HG03095 (cell line): ENCODE measurements at regions not wholly inside any gene's neighbourhood (a gene's known extent, or its start where the extent isn't known, plus 50 kb on each side); places are given as distances from the start of the nearest gene placed in this dataset.

Source experiments
- ATAC-seq: cut with Tn5 transposase; IDR thresholded peaks from one replicate; pipeline ENCODE4 v1.9.1; 2021; ENCODE audit warnings: moderate library complexity; ENCODE audit not compliant: unreplicated experiment

- no peak for ATAC-seq
Measured at GRCh38 chr3:67733269-67733950, 79.0 kb upstream of the SUCLG2 start.

- no peak for ATAC-seq
Measured at GRCh38 chr3:67724434-67724833, 70.0 kb upstream of the SUCLG2 start.

DNA sequence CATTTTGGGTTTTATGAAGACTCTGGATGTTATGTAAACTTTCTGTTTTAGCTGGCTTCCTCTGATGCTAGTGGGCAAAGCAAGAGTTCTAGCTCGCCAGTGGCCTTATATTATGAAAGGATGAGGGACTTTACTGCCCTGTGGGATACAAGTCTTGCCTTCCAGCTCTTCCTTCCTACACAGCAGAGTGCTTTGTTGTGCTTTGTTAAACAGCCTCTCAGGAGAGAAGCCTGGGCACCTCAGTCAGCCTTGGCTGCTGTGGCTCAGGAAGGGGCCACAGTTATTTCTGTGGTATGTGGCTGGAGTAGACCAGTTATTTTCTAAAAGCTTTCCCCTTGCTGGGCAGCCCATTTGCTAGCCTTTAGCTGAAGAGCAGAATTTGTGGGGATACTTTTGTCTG, 69.5 kb upstream of the SUCLG2 start:
- no peak for ATAC-seq

DNA sequence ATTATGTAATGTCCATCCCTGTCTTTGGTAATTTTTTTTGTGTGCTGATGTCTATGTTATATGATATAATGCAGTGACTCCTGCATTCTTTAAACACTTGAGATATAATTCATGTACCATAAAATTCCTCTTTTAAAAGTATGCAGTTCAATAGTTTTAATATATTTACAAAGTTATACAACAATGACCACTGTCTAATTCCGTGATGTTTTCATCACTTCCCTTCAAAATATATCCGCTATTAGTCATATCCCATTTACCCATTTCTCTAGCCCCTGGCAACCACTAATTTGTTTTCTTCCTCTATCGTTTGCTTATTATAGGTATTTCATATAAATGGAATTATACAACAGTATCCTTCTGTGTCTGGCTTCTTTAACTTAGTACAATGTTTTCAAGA, 64.9 kb upstream of the SUCLG2 start:
- no peak for ATAC-seq

- no peak for ATAC-seq
Measured at GRCh38 chr3:67715971-67716370, 61.6 kb upstream of the SUCLG2 start.

DNA sequence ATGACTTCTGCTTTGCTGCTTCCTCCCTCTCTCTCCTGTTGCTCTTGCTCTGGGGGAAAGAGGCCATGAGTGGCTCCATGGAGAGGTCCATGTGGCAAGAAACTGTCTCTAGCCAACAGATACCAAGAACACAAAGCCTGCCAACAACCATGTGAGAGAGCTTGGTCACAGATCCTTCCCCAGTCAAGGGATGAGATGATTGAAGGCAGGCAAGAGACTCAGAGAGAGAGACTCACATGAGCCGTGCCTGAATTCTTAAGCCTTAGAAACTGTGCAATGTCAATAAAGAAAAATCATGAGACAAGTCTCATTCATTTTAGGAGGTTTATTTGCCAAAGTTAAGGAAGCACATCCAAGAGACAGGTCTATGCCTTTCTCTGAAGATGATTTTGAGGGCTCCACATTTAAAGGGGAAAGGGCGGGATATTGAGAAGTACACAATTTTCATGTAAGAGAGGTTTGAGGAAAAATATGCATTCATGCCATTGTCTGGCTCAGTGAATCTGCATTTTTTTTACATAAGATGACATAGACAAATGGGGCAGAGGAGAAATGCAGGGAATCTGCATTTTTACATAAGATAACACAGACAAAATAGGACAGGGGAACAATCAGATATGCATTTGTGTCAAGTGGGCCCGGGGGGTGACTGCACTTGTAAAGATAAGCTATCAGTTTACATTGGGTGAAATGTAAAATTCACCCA, 59.5 kb upstream of the SUCLG2 start:
- ATAC-seq = no peak

- ATAC-seq = no peak
Measured at GRCh38 chr3:67712259-67712658, 57.8 kb upstream of the SUCLG2 start.

DNA sequence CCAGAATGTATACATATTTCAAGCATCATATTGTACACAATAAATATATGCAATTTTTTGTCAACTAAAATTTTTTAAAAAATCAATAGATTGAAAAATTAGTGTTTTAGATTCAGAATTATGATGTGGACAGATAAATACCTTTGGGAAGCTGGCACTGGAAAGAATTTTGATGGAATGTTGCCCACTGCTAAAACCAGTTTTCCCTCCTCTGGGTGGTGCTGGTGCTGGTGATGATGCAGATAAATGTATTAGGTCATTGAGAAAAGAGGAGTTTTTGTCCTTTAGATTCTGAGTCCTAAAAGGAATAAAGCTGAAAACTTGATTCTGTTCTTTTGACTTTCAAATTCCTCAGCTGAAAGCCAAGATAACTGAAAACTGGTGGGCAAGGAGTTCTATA, 56.0 kb upstream of the SUCLG2 start:
- no peak for ATAC-seq

DNA sequence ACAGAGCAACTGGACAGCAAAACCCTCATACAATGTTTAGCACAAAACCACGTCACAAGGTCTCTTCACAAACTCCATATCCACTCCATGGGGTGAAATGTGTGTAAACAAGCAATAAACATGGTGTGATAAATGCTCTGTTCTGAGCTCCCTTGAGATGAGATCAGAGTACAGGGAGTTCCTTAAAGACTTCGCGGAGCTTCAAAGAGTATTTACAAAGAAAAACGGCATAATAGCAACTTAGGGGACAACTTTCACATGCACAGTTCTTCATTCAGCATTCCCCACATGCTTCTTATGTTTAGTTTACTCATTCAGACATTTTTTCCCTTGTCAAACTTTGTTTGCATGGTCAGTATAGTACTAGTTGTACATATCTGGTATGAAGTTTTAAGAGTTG, 52.5 kb upstream of the SUCLG2 start:
- no peak for ATAC-seq

GRCh38 chr3:67704322-67704721, 49.9 kb upstream of the SUCLG2 start:
- no peak for ATAC-seq
